Type B pancreatic cell (in vitro differentiated cells): ENCODE measurements at regions not wholly inside any gene's neighbourhood (a gene's known extent, or its start where the extent isn't known, plus 50 kb on each side); places are given as distances from the start of the nearest gene placed in this dataset.

Source experiments
- DNase-seq: peaks from one replicate; pipeline ENCODE4 v3.0.0; 2021; ENCODE audit warnings: mixed read lengths; ENCODE audit not compliant: unreplicated experiment; ENCODE audit errors: extremely low spot score
- H3K27ac Mint-ChIP-seq: 2 replicates; pipeline ENCODE4 v1.8.0; 2021; ENCODE audit warnings: mild to moderate bottlenecking, mixed read lengths
- H3K27me3 Mint-ChIP-seq: 2 replicates; pipeline ENCODE4 v1.8.0; 2021; ENCODE audit warnings: mixed read lengths
- H3K36me3 Mint-ChIP-seq: 2 replicates; pipeline ENCODE4 v1.8.0; 2021; ENCODE audit warnings: mixed read lengths
- H3K4me1 Mint-ChIP-seq: one replicate; pipeline ENCODE4 v1.8.0; 2021; ENCODE audit warnings: mixed read lengths; ENCODE audit not compliant: unreplicated experiment
- H3K4me3 Mint-ChIP-seq: 2 replicates; pipeline ENCODE4 v1.8.0; 2021; ENCODE audit warnings: mild to moderate bottlenecking, mixed read lengths
- H3K9me3 Mint-ChIP-seq: 2 replicates; pipeline ENCODE4 v1.8.0; 2021; ENCODE audit warnings: mixed read lengths
- CTCF ChIP-seq: fragments of 200-600 bp; sonication (generic); conservative IDR thresholded peaks from 2 replicates; pipeline ENCODE4 v1.5.0; 2021; ENCODE audit warnings: antibody characterized with exemption, mild to moderate bottlenecking

GRCh38 chr12:94091624-94092023 lies 56.8 kb upstream of the PLXNC1 start:
- no peaks in the 10 kb centered on the region for H3K36me3 Mint-ChIP-seq
- no peaks in the 10 kb centered on the region for H3K9me3 Mint-ChIP-seq
- TF ChIP-seq CTCF = no peak
- no peak for DNase-seq
- H3K27me3 Mint-ChIP-seq = peaks cover 13% of the 10 kb centered on the region
- H3K27ac Mint-ChIP-seq = no peak overlapping the region
- H3K4me3 Mint-ChIP-seq = no peak overlapping the region
- no peaks in the 10 kb centered on the region for H3K4me1 Mint-ChIP-seq

- H3K36me3 Mint-ChIP-seq = no peaks in the 10 kb centered on the region
- H3K4me3 Mint-ChIP-seq = no peak overlapping the region
- H3K4me1 Mint-ChIP-seq = no peaks in the 10 kb centered on the region
- peaks cover 18% of the 10 kb centered on the region for H3K27me3 Mint-ChIP-seq
- no peak for TF ChIP-seq CTCF
- H3K27ac Mint-ChIP-seq = no peak overlapping the region
- DNase-seq = no peak
- H3K9me3 Mint-ChIP-seq = no peaks in the 10 kb centered on the region
Observed at GRCh38 chr12:94092516-94093241, 55.7 kb upstream of the PLXNC1 start.

GRCh38 chr12:94094700-94095099 lies 53.7 kb upstream of the PLXNC1 start:
- Mint-ChIP-seq H3K9me3 (no peaks in the 10 kb centered on the region), H3K27me3 (peaks cover 30% of the 10 kb centered on the region), H3K36me3 (no peaks in the 10 kb centered on the region), H3K4me3 (no peak overlapping the region), H3K27ac (no peak overlapping the region), H3K4me1 (no peaks in the 10 kb centered on the region)
- no peak for TF ChIP-seq CTCF
- no peak for DNase-seq

GRCh38 chr12:94095618-94096017 lies 52.8 kb upstream of the PLXNC1 start:
- no peak for DNase-seq
- H3K4me3 Mint-ChIP-seq = no peak overlapping the region
- no peaks in the 10 kb centered on the region for H3K9me3 Mint-ChIP-seq
- H3K4me1 Mint-ChIP-seq = no peaks in the 10 kb centered on the region
- TF ChIP-seq CTCF = no peak
- H3K36me3 Mint-ChIP-seq = no peaks in the 10 kb centered on the region
- H3K27me3 Mint-ChIP-seq = peaks cover 39% of the 10 kb centered on the region
- H3K27ac Mint-ChIP-seq = no peak overlapping the region

DNA sequence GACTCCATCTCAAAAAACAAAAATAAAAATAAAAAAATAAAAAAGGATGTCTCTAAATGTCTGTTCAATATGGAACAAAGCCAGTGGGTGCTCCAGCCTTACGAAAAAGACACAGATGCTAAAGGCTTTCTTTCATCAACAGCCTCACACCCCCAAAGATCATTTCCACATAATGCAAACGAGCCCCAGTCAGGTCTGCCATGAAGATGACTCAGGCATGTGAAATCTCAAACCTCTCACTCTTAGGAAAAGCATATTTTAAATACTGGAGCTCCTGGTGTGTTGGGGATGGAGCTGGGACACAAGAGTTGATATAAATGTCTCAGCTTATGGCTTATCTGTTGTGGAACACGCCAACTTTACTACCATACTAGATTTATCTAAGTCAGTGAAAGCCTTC lies 49.9 kb upstream of the PLXNC1 start:
- H3K4me1 Mint-ChIP-seq = peaks cover 8% of the 10 kb centered on the region
- H3K4me3 Mint-ChIP-seq = no peak overlapping the region
- no peak for DNase-seq
- H3K9me3 Mint-ChIP-seq = no peaks in the 10 kb centered on the region
- no peak overlapping the region for H3K27ac Mint-ChIP-seq
- no peak for TF ChIP-seq CTCF
- peaks cover 50% of the 10 kb centered on the region for H3K27me3 Mint-ChIP-seq
- no peaks in the 10 kb centered on the region for H3K36me3 Mint-ChIP-seq
